ENCODE measurements at regions not wholly inside any gene's neighbourhood (a gene's known extent, or its start where the extent isn't known, plus 50 kb on each side); places are given as distances from the start of the nearest gene placed in this dataset.

GRCh38 chr7:36045830-36046341, 107.2 kb upstream of the EEPD1 start:
- Histone ChIP-seq H3K27me3 (ENCODE audit: control insufficient read depth, insufficient read depth, low read length) (no peaks in the 10 kb centered on the region), H3K36me3 (ENCODE audit: control insufficient read depth, insufficient read depth, low read length) (no peaks in the 10 kb centered on the region), H3K27ac (ENCODE audit: low read length) (no peak overlapping the region), H3K4me3 (ENCODE audit: low read length) (no peak overlapping the region), H3K4me1 (ENCODE audit: control insufficient read depth, insufficient read depth, low read length) (peaks cover 2% of the 10 kb centered on the region; the same call in 1 of the 2 replicates), H3K9me3 (ENCODE audit: control insufficient read depth, insufficient read depth, low read length) (no peaks in the 10 kb centered on the region)
- no peak for DNase-seq (ENCODE audit: low read depth, low spot score)
- no CpG with 5 or more reads among the region's 3 CpGs for WGBS (ENCODE audit: insufficient coverage, insufficient read length)

GRCh38 chr7:36047091-36047658, 105.9 kb upstream of the EEPD1 start:
- Histone ChIP-seq H3K9me3 (ENCODE audit: control insufficient read depth, insufficient read depth, low read length) (no peaks in the 10 kb centered on the region), H3K27ac (ENCODE audit: low read length) (no peak overlapping the region), H3K4me1 (ENCODE audit: control insufficient read depth, insufficient read depth, low read length) (peaks cover 2% of the 10 kb centered on the region; the same call in 1 of the 2 replicates), H3K27me3 (ENCODE audit: control insufficient read depth, insufficient read depth, low read length) (no peaks in the 10 kb centered on the region), H3K36me3 (ENCODE audit: control insufficient read depth, insufficient read depth, low read length) (no peaks in the 10 kb centered on the region), H3K4me3 (ENCODE audit: low read length) (no peak overlapping the region)
- DNase-seq (ENCODE audit: low read depth, low spot score) = no peak
- no CpG with 5 or more reads among the region's 2 CpGs for WGBS (ENCODE audit: insufficient coverage, insufficient read length)

- Histone ChIP-seq H3K27me3 (ENCODE audit: control insufficient read depth, insufficient read depth, low read length) (no peaks in the 10 kb centered on the region), H3K9me3 (ENCODE audit: control insufficient read depth, insufficient read depth, low read length) (no peaks in the 10 kb centered on the region), H3K4me3 (ENCODE audit: low read length) (no peak overlapping the region), H3K27ac (ENCODE audit: low read length) (no peak overlapping the region), H3K4me1 (ENCODE audit: control insufficient read depth, insufficient read depth, low read length) (peaks cover 2% of the 10 kb centered on the region; the same call in 1 of the 2 replicates), H3K36me3 (ENCODE audit: control insufficient read depth, insufficient read depth, low read length) (no peaks in the 10 kb centered on the region)
- no peak for DNase-seq (ENCODE audit: low read depth, low spot score)
- no CpG with 5 or more reads among the region's 5 CpGs for WGBS (ENCODE audit: insufficient coverage, insufficient read length)
These were observed 104.7 kb upstream of the EEPD1 start for GRCh38 chr7:36048141-36048901.

GRCh38 chr7:36048902-36049240, 104.2 kb upstream of the EEPD1 start:
- no peak overlapping the region for H3K27ac ChIP-seq (ENCODE audit: low read length)
- DNase-seq (ENCODE audit: low read depth, low spot score) = no peak

GRCh38 chr7:36051501-36051900, 101.6 kb upstream of the EEPD1 start:
- Histone ChIP-seq H3K36me3 (ENCODE audit: control insufficient read depth, insufficient read depth, low read length) (no peaks in the 10 kb centered on the region), H3K27me3 (ENCODE audit: control insufficient read depth, insufficient read depth, low read length) (no peaks in the 10 kb centered on the region), H3K27ac (ENCODE audit: low read length) (no peak overlapping the region), H3K4me3 (ENCODE audit: low read length) (no peak overlapping the region), H3K9me3 (ENCODE audit: control insufficient read depth, insufficient read depth, low read length) (no peaks in the 10 kb centered on the region), H3K4me1 (ENCODE audit: control insufficient read depth, insufficient read depth, low read length) (peaks cover 2% of the 10 kb centered on the region; the same call in 1 of the 2 replicates)
- WGBS (ENCODE audit: insufficient coverage, insufficient read length) = no CpG with 5 or more reads among the region's 4 CpGs
- DNase-seq (ENCODE audit: low read depth, low spot score) = no peak

More at GRCh38 chr7:36048902-36049240, 104.2 kb upstream of the EEPD1 start:
- Histone ChIP-seq H3K4me3 (ENCODE audit: low read length) (no peak overlapping the region), H3K27me3 (ENCODE audit: control insufficient read depth, insufficient read depth, low read length) (no peaks in the 10 kb centered on the region), H3K4me1 (ENCODE audit: control insufficient read depth, insufficient read depth, low read length) (peaks cover 2% of the 10 kb centered on the region; the same call in 1 of the 2 replicates), H3K9me3 (ENCODE audit: control insufficient read depth, insufficient read depth, low read length) (no peaks in the 10 kb centered on the region), H3K36me3 (ENCODE audit: control insufficient read depth, insufficient read depth, low read length) (no peaks in the 10 kb centered on the region)
- no CpG with 5 or more reads among the region's 2 CpGs for WGBS (ENCODE audit: insufficient coverage, insufficient read length)

GRCh38 chr7:36053589-36053988, 99.5 kb upstream of the EEPD1 start:
- H3K27me3 ChIP-seq (ENCODE audit: control insufficient read depth, insufficient read depth, low read length) = no peaks in the 10 kb centered on the region; the same call in 1 of the 2 replicates
- H3K36me3 ChIP-seq (ENCODE audit: control insufficient read depth, insufficient read depth, low read length) = no peaks in the 10 kb centered on the region
- H3K4me3 ChIP-seq (ENCODE audit: low read length) = no peak overlapping the region
- DNase-seq (ENCODE audit: low read depth, low spot score) = no peak
- no peaks in the 10 kb centered on the region for H3K9me3 ChIP-seq (ENCODE audit: control insufficient read depth, insufficient read depth, low read length)
- no peak overlapping the region for H3K27ac ChIP-seq (ENCODE audit: low read length)
- peaks cover 1% of the 10 kb centered on the region; the same call in 1 of the 2 replicates for H3K4me1 ChIP-seq (ENCODE audit: control insufficient read depth, insufficient read depth, low read length)
- 100% methylated on average over 2 of the region's 3 CpGs for WGBS (ENCODE audit: insufficient coverage, insufficient read length)

GRCh38 chr7:36054637-36055036, 98.4 kb upstream of the EEPD1 start:
- no CpG with 5 or more reads among the region's 2 CpGs for WGBS (ENCODE audit: insufficient coverage, insufficient read length)
- no peak overlapping the region for H3K27ac ChIP-seq (ENCODE audit: low read length)
- no peaks in the 10 kb centered on the region for H3K36me3 ChIP-seq (ENCODE audit: control insufficient read depth, insufficient read depth, low read length)
- H3K9me3 ChIP-seq (ENCODE audit: control insufficient read depth, insufficient read depth, low read length) = no peaks in the 10 kb centered on the region
- H3K27me3 ChIP-seq (ENCODE audit: control insufficient read depth, insufficient read depth, low read length) = no peaks in the 10 kb centered on the region; the same call in 1 of the 2 replicates
- H3K4me1 ChIP-seq (ENCODE audit: control insufficient read depth, insufficient read depth, low read length) = no peaks in the 10 kb centered on the region
- DNase-seq (ENCODE audit: low read depth, low spot score) = no peak
- H3K4me3 ChIP-seq (ENCODE audit: low read length) = no peak overlapping the region

GRCh38 chr7:36055207-36055606, 97.8 kb upstream of the EEPD1 start:
- H3K27ac ChIP-seq (ENCODE audit: low read length) = no peak overlapping the region
- no peak overlapping the region for H3K4me3 ChIP-seq (ENCODE audit: low read length)
- no peaks in the 10 kb centered on the region for H3K9me3 ChIP-seq (ENCODE audit: control insufficient read depth, insufficient read depth, low read length)
- H3K36me3 ChIP-seq (ENCODE audit: control insufficient read depth, insufficient read depth, low read length) = no peaks in the 10 kb centered on the region
- H3K27me3 ChIP-seq (ENCODE audit: control insufficient read depth, insufficient read depth, low read length) = no peaks in the 10 kb centered on the region; the same call in 1 of the 2 replicates
- no peak for DNase-seq (ENCODE audit: low read depth, low spot score)
- H3K4me1 ChIP-seq (ENCODE audit: control insufficient read depth, insufficient read depth, low read length) = no peaks in the 10 kb centered on the region
- WGBS (ENCODE audit: insufficient coverage, insufficient read length) = no CpG with 5 or more reads among the region's 4 CpGs

- H3K27me3 ChIP-seq (ENCODE audit: control insufficient read depth, insufficient read depth, low read length) = no peaks in the 10 kb centered on the region; the same call in 1 of the 2 replicates
- H3K4me3 ChIP-seq (ENCODE audit: low read length) = no peak overlapping the region
- no peaks in the 10 kb centered on the region for H3K36me3 ChIP-seq (ENCODE audit: control insufficient read depth, insufficient read depth, low read length)
- no peak overlapping the region for H3K27ac ChIP-seq (ENCODE audit: low read length)
- H3K9me3 ChIP-seq (ENCODE audit: control insufficient read depth, insufficient read depth, low read length) = no peaks in the 10 kb centered on the region
- no CpG with 5 or more reads among the region's 4 CpGs for WGBS (ENCODE audit: insufficient coverage, insufficient read length)
- DNase-seq (ENCODE audit: low read depth, low spot score) = no peak
- H3K4me1 ChIP-seq (ENCODE audit: control insufficient read depth, insufficient read depth, low read length) = no peaks in the 10 kb centered on the region
These were observed 95.7 kb upstream of the EEPD1 start for GRCh38 chr7:36057323-36057722.

GRCh38 chr7:36058020-36058592, 94.9 kb upstream of the EEPD1 start:
- H3K9me3 ChIP-seq (ENCODE audit: control insufficient read depth, insufficient read depth, low read length) = no peaks in the 10 kb centered on the region
- WGBS (ENCODE audit: insufficient coverage, insufficient read length) = no CpG with 5 or more reads among the region's 9 CpGs
- no peak overlapping the region for H3K4me3 ChIP-seq (ENCODE audit: low read length)
- no peaks in the 10 kb centered on the region for H3K4me1 ChIP-seq (ENCODE audit: control insufficient read depth, insufficient read depth, low read length)
- DNase-seq (ENCODE audit: low read depth, low spot score) = no peak
- H3K27me3 ChIP-seq (ENCODE audit: control insufficient read depth, insufficient read depth, low read length) = no peaks in the 10 kb centered on the region; the same call in 1 of the 2 replicates
- no peak overlapping the region for H3K27ac ChIP-seq (ENCODE audit: low read length)
- no peaks in the 10 kb centered on the region for H3K36me3 ChIP-seq (ENCODE audit: control insufficient read depth, insufficient read depth, low read length)

All from iPS DF 6.9 (cell line).